Endothelial cell of umbilical vein (primary cell): ENCODE measurements at regions not wholly inside any gene's neighbourhood (a gene's known extent, or its start where the extent isn't known, plus 50 kb on each side); places are given as distances from the start of the nearest gene placed in this dataset.

ENCODE experiments used
- BruUV-seq: library from RNA; stranded (reverse); fragments of 400-500 nt; replicated peaks from 2 replicates; lab custom pipeline; 2021; lab: Mats Ljungman, UMichigan
- CTCF ChIA-PET: fragments of 300-600, 350-600 bp; sonication (Branson Sonifier 250); formaldehyde crosslinking; loops from one replicate; lab custom pipeline; 2021; ENCODE audit warnings: antibody characterized with exemption, inconsistent platforms; lab: Charles Lee
- POLR2A ChIA-PET: fragments of 300-600, 350-600 bp; sonication (Branson Sonifier 250); formaldehyde crosslinking; loops from one replicate; lab custom pipeline; 2021; ENCODE audit warnings: antibody characterized with exemption, inconsistent platforms; lab: Charles Lee
- DNase-seq: peaks from one replicate; pipeline ENCODE4 v3.0.0-alpha.2; 2011; ENCODE audit warnings: low read depth, low spot score
- FAIRE-seq: peaks from 2 replicates; lab custom pipeline; 2011; peaks lifted over from hg19 to GRCh38; lab: Jason Lieb, UNC
- H2AFZ ChIP-seq: 2 replicates; pipeline ENCODE4 v1.6.0; 2012; ENCODE audit warnings: low read depth, low read length, control low read depth, inconsistent platforms
- H3K27ac ChIP-seq: 2 replicates; pipeline ENCODE4 v1.5.1; 2011; ENCODE audit warnings: low read depth, mild to moderate bottlenecking, control low read depth, low read length, moderate library complexity; ENCODE audit not compliant: insufficient read depth
- H3K27me3 ChIP-seq, 2 experiments: 2 replicates each; pipeline versions ENCODE4 v1.6.0 to v1.6.1; 2011; ENCODE audit warnings: low read length in 2 of 2, mixed read lengths in 1 of 2; ENCODE audit not compliant: control insufficient read depth in 2 of 2, insufficient read depth in 2 of 2
- H3K36me3 ChIP-seq, 2 experiments: 2 replicates in 1 of 2; 3 replicates in 1 of 2; pipeline ENCODE4 v1.5.1; 2011; ENCODE audit warnings: low read length in 2 of 2, mild to moderate bottlenecking in 1 of 2, moderate library complexity in 1 of 2; ENCODE audit not compliant: control insufficient read depth in 2 of 2, insufficient read depth in 2 of 2; ENCODE audit errors: extremely low read depth in 1 of 2
- H3K4me1 ChIP-seq: 3 replicates; pipeline ENCODE4 v1.5.1; 2011; ENCODE audit warnings: mild to moderate bottlenecking, low read length; ENCODE audit not compliant: control insufficient read depth, insufficient read depth; ENCODE audit errors: extremely low read depth
- H3K4me2 ChIP-seq: 2 replicates; pipeline ENCODE4 v1.6.1; 2011; ENCODE audit warnings: low read length, control low read depth, mixed read lengths; ENCODE audit not compliant: insufficient read depth
- H3K4me3 ChIP-seq, 3 experiments: fragments of 200-600 bp in 1 of 3; sonication (generic), shearing (Covaris generic) in 1 of 3; replicated peaks in 1 of 3; 2 replicates each; pipeline ENCODE4 v1.5.1; 2011 to 2016; ENCODE audit warnings: control low read depth in 3 of 3, low read length in 3 of 3, mild to moderate bottlenecking in 2 of 3, inconsistent platforms in 1 of 3, low read depth in 1 of 3, moderate library complexity in 1 of 3; ENCODE audit not compliant: insufficient read depth in 1 of 3
- H3K79me2 ChIP-seq: 2 replicates; pipeline ENCODE4 v1.6.0; 2012; ENCODE audit warnings: low read length, inconsistent platforms; ENCODE audit not compliant: control insufficient read depth, insufficient read depth
- H3K9ac ChIP-seq: replicated peaks from 2 replicates; pipeline ENCODE3; 2011; ENCODE audit warnings: low read length, control low read depth; ENCODE audit not compliant: insufficient read depth; ENCODE audit errors: extremely low read depth
- H3K9me1 ChIP-seq: replicated peaks from 3 replicates; pipeline ENCODE4 v1.6.0; 2011; ENCODE audit warnings: mild to moderate bottlenecking, low read length; ENCODE audit not compliant: control insufficient read depth, insufficient read depth; ENCODE audit errors: extremely low read depth
- H3K9me3 ChIP-seq: replicated peaks from 2 replicates; pipeline ENCODE4 v1.5.1; 2012; ENCODE audit warnings: low read length, inconsistent platforms; ENCODE audit not compliant: control insufficient read depth, insufficient read depth
- H4K20me1 ChIP-seq: replicated peaks from 2 replicates; pipeline ENCODE3; 2011; ENCODE audit warnings: mild to moderate bottlenecking, low read length; ENCODE audit not compliant: control insufficient read depth, insufficient read depth; ENCODE audit errors: extremely low read depth
- EZH2 ChIP-seq: IDR thresholded peaks from 2 replicates; pipeline ENCODE4 v1.6.1; 2012; ENCODE audit warnings: borderline replicate concordance, low read depth, mild to moderate bottlenecking, moderate library complexity, low read length, inconsistent platforms; ENCODE audit not compliant: severe bottlenecking
- FOS ChIP-seq: IDR thresholded peaks from 2 replicates; pipeline ENCODE4 v1.6.1; 2011; ENCODE audit warnings: mild to moderate bottlenecking, low read length, moderate library complexity, borderline replicate concordance; ENCODE audit not compliant: insufficient read depth
- GATA2 ChIP-seq: IDR thresholded peaks from 2 replicates; pipeline ENCODE4 v1.7.0; 2011; ENCODE audit warnings: low read depth, mild to moderate bottlenecking, moderate library complexity, mixed read lengths, low read length; ENCODE audit not compliant: insufficient read length, insufficient read depth
- JUN ChIP-seq: IDR thresholded peaks from 2 replicates; pipeline ENCODE4 v1.6.1; 2011; ENCODE audit warnings: borderline replicate concordance, low read depth; ENCODE audit not compliant: insufficient read length, insufficient read depth
- MYC ChIP-seq: IDR thresholded peaks from one replicate; pipeline ENCODE4 v1.6.1; 2011; ENCODE audit warnings: mild to moderate bottlenecking, low read depth, low read length
- POLR2A ChIP-seq: IDR thresholded peaks from 2 replicates; pipeline ENCODE4 v1.6.1; 2012; ENCODE audit warnings: low read depth, mild to moderate bottlenecking, control low read depth, low read length
- POLR2AphosphoS5 ChIP-seq: IDR thresholded peaks from 2 replicates; pipeline ENCODE4 v1.6.1; 2012; ENCODE audit warnings: low read depth, mild to moderate bottlenecking, control low read depth, low read length, moderate library complexity; ENCODE audit not compliant: insufficient read depth
- dilution Hi-C: fragments of 300-500 bp; cut with MboI; formaldehyde crosslinking; loops from one replicate; pipeline ENCODE4 v1.15.0; 2019; ENCODE audit warnings: low sequenced_read_pairs; ENCODE audit not compliant: extremely low pct_ligation_motif_present
- intact Hi-C: fragments of 100-400 bp; cut with micrococcal nuclease; formaldehyde crosslinking; loops from one replicate; pipeline ENCODE4 v1.10.0; 2022
- TF ChIP-seq, protein P1 (sequence below): IDR thresholded peaks from 2 replicates; pipeline ENCODE4 v1.6.1; 2011; ENCODE audit not compliant: insufficient read depth, insufficient read length
- TF ChIP-seq, protein P2 (sequence below), 2 donors: IDR thresholded peaks; 1 replicate in 1 of 2; 2 replicates in 1 of 2; pipeline ENCODE4 v1.5.1; 2011; ENCODE audit warnings: low read length in 2 of 2, mild to moderate bottlenecking in 2 of 2, moderate library complexity in 2 of 2, control low read depth in 1 of 2, inconsistent platforms in 1 of 2, low read depth in 1 of 2; ENCODE audit not compliant: insufficient read depth in 1 of 2; ENCODE audit errors: extremely low read depth in 1 of 2

DNA sequence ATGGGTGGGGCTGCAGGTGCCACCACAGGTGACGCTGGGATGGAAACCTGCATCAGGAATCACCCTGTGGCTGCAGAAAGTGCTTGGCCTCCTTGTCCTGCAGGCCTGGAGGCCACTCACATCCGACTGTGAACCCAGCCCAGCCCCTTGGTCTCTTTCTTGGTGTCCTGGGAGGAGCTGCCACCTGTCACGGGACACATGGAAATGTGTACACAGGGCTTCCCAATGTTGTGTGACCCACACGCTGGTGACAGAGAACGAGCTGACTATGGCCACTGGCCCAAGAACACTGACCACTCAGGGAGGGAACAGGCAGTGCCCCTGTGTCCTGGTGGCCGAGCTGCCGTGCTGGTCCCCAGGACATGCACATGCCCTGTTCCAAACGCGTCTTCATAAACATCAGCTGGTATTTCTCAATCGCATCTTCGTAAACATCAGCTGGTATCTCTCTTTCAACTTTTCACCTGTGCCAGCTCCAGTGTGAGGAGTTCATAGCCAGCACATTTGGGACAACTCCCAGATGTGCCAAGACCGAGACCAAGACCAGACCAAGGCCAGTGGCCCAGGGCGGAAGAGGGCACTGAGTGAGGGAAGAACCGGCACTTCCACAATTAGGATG, 57.9 kb upstream of the INPP5A start:
- no peaks in the 10 kb centered on the region for H3K9me1 ChIP-seq
- no peak overlapping the region for H2AFZ ChIP-seq
- H3K27me3 ChIP-seq = peaks cover 2 to 7% of the 10 kb centered on the region in 2 experiments
- BruUV-seq = no TSS peak
- intact Hi-C loops = loop anchor here (5.0 kb wide), 1 partner anchor 38 kb away; no protein-coding TSS in a partner anchor
- POLR2A ChIA-PET = no interaction called here
- no peaks in the 10 kb centered on the region for H3K9me3 ChIP-seq
- H3K36me3 ChIP-seq = no peaks in the 10 kb centered on the region
- no peak overlapping the region for H3K9ac ChIP-seq
- H3K79me2 ChIP-seq = no peaks in the 10 kb centered on the region
- no peak overlapping the region for H3K27ac ChIP-seq
- H4K20me1 ChIP-seq = no peaks in the 10 kb centered on the region
- no peak for TF ChIP-seq POLR2AphosphoS5
- no peak for TF ChIP-seq EZH2
- TF ChIP-seq MYC = no peak
- TF ChIP-seq, protein P1, sequence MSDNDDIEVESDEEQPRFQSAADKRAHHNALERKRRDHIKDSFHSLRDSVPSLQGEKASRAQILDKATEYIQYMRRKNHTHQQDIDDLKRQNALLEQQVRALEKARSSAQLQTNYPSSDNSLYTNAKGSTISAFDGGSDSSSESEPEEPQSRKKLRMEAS = no peak
- TF ChIP-seq, protein P2, sequence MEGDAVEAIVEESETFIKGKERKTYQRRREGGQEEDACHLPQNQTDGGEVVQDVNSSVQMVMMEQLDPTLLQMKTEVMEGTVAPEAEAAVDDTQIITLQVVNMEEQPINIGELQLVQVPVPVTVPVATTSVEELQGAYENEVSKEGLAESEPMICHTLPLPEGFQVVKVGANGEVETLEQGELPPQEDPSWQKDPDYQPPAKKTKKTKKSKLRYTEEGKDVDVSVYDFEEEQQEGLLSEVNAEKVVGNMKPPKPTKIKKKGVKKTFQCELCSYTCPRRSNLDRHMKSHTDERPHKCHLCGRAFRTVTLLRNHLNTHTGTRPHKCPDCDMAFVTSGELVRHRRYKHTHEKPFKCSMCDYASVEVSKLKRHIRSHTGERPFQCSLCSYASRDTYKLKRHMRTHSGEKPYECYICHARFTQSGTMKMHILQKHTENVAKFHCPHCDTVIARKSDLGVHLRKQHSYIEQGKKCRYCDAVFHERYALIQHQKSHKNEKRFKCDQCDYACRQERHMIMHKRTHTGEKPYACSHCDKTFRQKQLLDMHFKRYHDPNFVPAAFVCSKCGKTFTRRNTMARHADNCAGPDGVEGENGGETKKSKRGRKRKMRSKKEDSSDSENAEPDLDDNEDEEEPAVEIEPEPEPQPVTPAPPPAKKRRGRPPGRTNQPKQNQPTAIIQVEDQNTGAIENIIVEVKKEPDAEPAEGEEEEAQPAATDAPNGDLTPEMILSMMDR (IDR thresholded peaks at IDR 0.05; ENCODE audit: extremely low read depth in 1 of 2, insufficient read depth in 1 of 2, low read depth in 1 of 2, low read length in 2 of 2) = no peak
- no peak for TF ChIP-seq FOS
- TF ChIP-seq GATA2 = no peak
- TF ChIP-seq POLR2A = no peak
- TF ChIP-seq JUN = no peak
- no peak overlapping the region for H3K4me3 ChIP-seq
- dilution Hi-C loops = no loop called here
- H3K4me2 ChIP-seq = no peak overlapping the region
- no peak for DNase-seq
- no peaks in the 10 kb centered on the region for H3K4me1 ChIP-seq
- FAIRE-seq = no peak
- CTCF ChIA-PET = interaction anchor here (2.0 kb wide), 1 partner anchor 9 kb away, joined by 6 read pairs; no protein-coding TSS in a partner anchor
